PC-9 (cell line): ENCODE measurements at regions not wholly inside any gene's neighbourhood (a gene's known extent, or its start where the extent isn't known, plus 50 kb on each side); places are given as distances from the start of the nearest gene placed in this dataset.

Experiments used
- CTCF ChIP-seq: fragments of 200-600 bp; sonication (generic); conservative IDR thresholded peaks from 2 replicates; pipeline ENCODE4 v1.6.1; 2017; ENCODE audit warnings: mixed run types, antibody characterized with exemption, mild to moderate bottlenecking, moderate library complexity
- EZH2 ChIP-seq: fragments of 200-600 bp; sonication (generic); IDR thresholded peaks from 2 replicates; pipeline ENCODE4 v1.8.0; 2017; ENCODE audit warnings: antibody characterized with exemption, low read depth

DNA sequence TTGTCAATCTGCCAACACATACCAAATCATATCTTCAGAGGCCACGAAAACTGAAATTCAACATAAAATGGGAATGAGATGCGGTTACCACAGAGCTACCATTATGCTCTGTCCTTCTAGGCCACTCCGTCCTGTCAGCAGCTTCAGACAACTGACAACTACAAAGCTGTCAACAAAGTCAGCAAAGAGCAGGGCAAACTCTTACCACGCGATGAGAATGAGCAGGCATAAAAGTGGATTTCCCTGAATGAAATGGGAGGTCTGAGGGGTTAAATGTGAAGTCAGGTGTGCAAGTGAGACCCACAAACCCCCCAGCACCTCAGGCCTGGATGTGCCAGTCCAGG, 130.1 kb downstream of the LNPK start:
- TF ChIP-seq CTCF (no peak), EZH2 (no peak)
